ENCODE measurements at regions not wholly inside any gene's neighbourhood (a gene's known extent, or its start where the extent isn't known, plus 50 kb on each side); places are given as distances from the start of the nearest gene placed in this dataset.
A peak's percentile ranks its signal among the peaks of the same experiment; 100 is the strongest.

DNA sequence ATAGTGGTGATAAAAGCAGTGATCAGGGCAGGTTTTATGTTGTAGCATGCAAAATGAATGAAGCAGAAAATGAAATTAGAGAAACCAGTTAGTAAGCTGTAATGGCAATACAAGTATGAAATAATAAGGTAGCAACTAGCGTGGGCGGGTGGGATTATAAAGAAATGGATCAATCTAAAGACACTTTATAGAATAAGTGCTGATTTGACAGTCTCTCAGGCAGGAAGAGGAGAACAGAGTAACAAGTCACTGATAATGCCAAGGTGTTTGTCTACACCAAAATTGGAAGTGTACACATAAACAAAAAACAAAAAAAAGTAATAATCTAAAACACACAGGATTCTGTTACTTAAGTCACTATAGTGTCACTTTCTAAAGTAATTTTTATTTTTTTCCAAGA is 51.0 kb upstream of the PCBP1 start:
- no peak for DNase-seq

- DNase-seq: no peak
These were observed 51.9 kb upstream of the PCBP1 start for GRCh38 chr2:70035344-70035844.

GRCh38 chr2:70030724-70031420 is 56.4 kb upstream of the PCBP1 start:
- DNase-seq: no peak

- peak; percentile 93 to 96 for DNase-seq
These were observed 57.4 kb upstream of the PCBP1 start for GRCh38 chr2:70029814-70030409.

GRCh38 chr2:70024284-70024683 is 62.9 kb upstream of the ASPRV1 start:
- no peak for DNase-seq

GRCh38 chr2:70019096-70019495 is 57.7 kb upstream of the ASPRV1 start:
- peak; percentile 83 to 84 for DNase-seq

GRCh38 chr2:70017962-70018361 is 56.5 kb upstream of the ASPRV1 start:
- DNase-seq: no peak

DNA sequence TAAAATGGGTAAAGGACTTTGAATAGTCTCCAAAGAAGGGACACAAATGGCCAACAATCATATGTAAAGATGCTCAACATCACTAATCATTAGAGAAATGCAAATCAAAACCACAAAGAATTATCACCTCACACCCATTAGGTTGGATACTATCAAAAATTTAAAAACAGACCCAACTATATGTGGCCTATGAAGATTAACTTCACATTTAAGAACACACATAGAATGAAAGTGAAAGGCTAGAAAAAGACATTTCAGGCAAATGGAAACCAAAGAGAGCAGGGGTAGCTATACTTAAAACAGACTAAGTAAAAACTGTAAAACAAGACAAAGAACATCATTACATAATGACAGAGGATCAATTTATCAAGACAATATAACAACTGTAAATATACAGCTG is 53.5 kb upstream of the ASPRV1 start:
- no peak for DNase-seq

- no peak for DNase-seq
These were observed 51.5 kb upstream of the ASPRV1 start for GRCh38 chr2:70012887-70013286.

- no peak for DNase-seq
These were observed 50.4 kb upstream of the ASPRV1 start for GRCh38 chr2:70011786-70012185.

GRCh38 chr2:70011335-70011734 is 49.9 kb upstream of the ASPRV1 start:
- no peak for DNase-seq
